ENCODE measurements at regions not wholly inside any gene's neighbourhood (a gene's known extent, or its start where the extent isn't known, plus 50 kb on each side); places are given as distances from the start of the nearest gene placed in this dataset.

DNA sequence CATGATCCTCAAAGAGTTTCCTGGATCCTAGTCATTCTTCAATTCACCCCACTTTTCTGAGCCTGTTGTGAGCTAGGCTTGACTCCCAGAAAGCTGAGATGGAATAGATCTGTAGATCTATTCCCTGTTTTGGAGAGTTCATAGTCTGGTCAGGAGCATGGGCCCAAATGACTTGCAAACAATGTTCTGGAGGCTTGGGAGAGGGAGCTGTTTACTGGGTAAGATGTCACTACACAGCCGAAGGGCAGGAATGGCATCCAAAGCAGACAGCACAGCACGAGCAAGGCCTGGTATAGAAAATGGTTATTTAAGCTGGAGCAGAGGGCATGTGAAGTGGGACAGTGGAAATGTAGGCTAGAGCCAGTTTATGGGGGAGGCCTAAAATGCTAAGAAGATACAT, 152.5 kb upstream of the ALDH1B1 start:
- no peak for TF ChIP-seq PAX5 (IDR thresholded peaks at IDR 0.05; ENCODE audit: insufficient read depth, low read length, severe bottlenecking)
- no peak for DNase-seq (ENCODE audit: insufficient read length, low spot score)
- FAIRE-seq, result no peak

DNA sequence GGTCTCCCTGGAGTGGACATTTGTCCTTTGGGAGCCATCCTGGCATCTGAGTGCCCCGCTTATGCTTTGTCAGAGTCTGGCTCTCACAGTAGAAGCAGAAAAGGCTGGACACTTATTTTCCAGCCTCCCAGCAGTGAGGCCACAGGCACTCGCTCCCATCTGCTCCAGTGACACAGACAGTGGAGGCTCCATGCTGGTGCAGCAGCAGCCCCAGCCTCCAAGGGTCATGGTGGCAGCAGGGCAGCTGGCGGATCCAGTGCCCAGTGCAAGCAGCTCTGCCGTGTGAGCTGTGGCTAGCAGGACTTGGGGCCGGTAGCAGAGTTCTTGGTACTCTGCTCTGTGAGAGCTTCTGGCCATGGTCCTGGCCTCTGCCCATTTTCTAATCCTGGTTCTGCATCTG, 157.3 kb upstream of the ALDH1B1 start:
- DNase-seq (ENCODE audit: insufficient read length, low spot score) (no peak), FAIRE-seq (no peak)
- TF ChIP-seq SPI1 (IDR thresholded peaks at IDR 0.05; ENCODE audit: low read depth, low read length), result no peak
- no peak for TF ChIP-seq POLR2AphosphoS5 (IDR thresholded peaks at IDR 0.05; ENCODE audit: low read depth, low read length)
- no peak for TF ChIP-seq TAF1 (IDR thresholded peaks at IDR 0.05; ENCODE audit: low read depth, low read length)
- no peak for TF ChIP-seq POLR2A (IDR thresholded peaks at IDR 0.05; ENCODE audit: low read depth, low read length)
- no peak for TF ChIP-seq PAX5 (IDR thresholded peaks at IDR 0.05; ENCODE audit: insufficient read depth, low read length, severe bottlenecking)
- no peak for TF ChIP-seq POU2F2 (IDR thresholded peaks at IDR 0.05; ENCODE audit: low read depth, low read length)

DNA sequence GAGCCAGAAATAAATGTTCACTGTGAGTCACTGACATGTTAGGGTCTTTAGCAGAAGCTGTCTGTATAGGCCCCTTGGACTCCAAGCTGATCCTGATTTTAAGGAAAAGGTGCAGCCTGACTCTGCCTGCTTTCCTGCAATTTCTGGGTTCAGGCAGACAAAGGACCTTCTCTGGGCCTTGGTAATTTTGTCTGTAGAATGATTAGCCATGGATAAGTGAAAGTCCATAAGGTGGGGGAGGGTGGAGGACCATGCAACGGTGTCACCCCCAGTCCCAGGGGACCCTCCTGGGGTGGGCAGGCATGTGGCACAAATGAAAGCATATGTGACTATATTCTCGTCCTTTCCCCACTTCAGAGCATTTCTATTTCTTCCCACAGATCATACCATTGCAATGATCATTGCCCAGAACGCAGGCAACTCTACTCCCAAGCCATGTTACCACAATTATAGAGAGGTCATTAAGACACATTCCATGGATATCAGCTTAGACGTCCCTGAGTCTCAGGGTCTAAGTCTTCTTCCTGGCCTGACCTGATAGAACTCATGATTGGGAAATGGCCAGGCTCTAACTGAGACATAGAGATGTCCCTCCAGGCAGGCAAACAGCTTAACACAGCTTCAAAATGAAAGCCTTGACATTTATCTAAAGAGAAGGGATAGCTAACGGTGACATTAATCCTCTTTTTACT, 157.9 kb upstream of the ALDH1B1 start:
- FAIRE-seq, result no peak
- TF ChIP-seq POLR2A (IDR thresholded peaks at IDR 0.05; ENCODE audit: low read depth, low read length) (no peak), POLR2AphosphoS5 (IDR thresholded peaks at IDR 0.05; ENCODE audit: low read depth, low read length) (no peak), SPI1 (IDR thresholded peaks at IDR 0.05; ENCODE audit: low read depth, low read length) (no peak), POU2F2 (IDR thresholded peaks at IDR 0.05; ENCODE audit: low read depth, low read length) (no peak), TAF1 (IDR thresholded peaks at IDR 0.05; ENCODE audit: low read depth, low read length) (no peak), PAX5 (IDR thresholded peaks at IDR 0.05; ENCODE audit: insufficient read depth, low read length, severe bottlenecking) (no peak)
- DNase-seq (ENCODE audit: insufficient read length, low spot score), result no peak

DNA sequence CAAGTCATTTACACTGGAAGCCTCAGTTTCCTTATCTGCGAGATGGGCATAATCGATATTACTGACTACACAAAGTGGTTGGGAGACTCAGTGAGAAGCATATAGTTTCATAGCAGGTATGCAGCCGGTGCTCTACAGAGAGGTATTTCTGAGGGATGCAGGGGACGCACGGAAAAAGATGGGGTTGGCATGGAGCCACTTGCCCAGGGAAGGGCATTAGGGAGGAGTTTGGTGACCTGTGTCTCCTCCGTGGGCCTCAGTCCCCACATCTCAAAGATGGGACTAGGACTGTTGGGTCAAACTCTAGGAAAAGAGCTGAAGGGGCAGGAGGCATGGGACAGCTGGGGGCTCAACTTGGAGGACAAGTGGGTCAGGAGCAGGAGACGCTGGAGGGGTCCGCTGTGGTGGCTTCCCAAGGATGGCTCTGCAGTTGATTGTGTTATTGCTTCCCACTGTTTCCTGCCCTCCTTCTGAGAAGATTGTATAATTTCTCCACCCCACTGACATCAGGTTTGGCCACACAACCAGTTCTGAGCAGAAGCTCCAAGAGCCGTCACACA, 158.6 kb upstream of the ALDH1B1 start:
- FAIRE-seq, result no peak

DNA sequence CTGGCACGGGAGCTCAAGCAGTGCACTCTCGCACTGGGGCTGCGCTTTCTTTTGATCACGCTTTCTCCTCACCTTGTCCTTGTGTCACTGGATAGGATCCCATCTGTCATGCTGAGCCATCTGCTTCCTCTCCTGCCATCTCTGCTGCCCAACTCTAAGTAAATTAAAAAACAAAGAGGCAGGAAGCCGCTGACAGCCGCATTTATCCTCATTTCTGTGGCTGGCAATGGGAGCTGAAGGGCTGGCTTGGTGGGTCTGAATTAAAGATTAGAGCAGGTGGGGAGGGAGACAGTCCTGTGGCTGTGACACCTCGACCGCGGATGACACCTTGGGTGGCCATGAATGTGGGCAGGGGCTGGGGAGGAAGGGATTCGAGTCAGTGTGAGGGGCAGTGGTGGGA, 159.2 kb upstream of the ALDH1B1 start:
- FAIRE-seq (no peak), DNase-seq (ENCODE audit: insufficient read length, low spot score) (no peak)
- TF ChIP-seq POU2F2 (IDR thresholded peaks at IDR 0.05; ENCODE audit: low read depth, low read length) (no peak), SPI1 (IDR thresholded peaks at IDR 0.05; ENCODE audit: low read depth, low read length) (no peak)

More for the DNA sequence above, 158.6 kb upstream of the ALDH1B1 start:
- no peak for DNase-seq (ENCODE audit: insufficient read length, low spot score)
- TF ChIP-seq SPI1 (IDR thresholded peaks at IDR 0.05; ENCODE audit: low read depth, low read length) (no peak), POLR2A (IDR thresholded peaks at IDR 0.05; ENCODE audit: low read depth, low read length) (no peak), POU2F2 (IDR thresholded peaks at IDR 0.05; ENCODE audit: low read depth, low read length) (no peak), POLR2AphosphoS5 (IDR thresholded peaks at IDR 0.05; ENCODE audit: low read depth, low read length) (no peak), PAX5 (IDR thresholded peaks at IDR 0.05; ENCODE audit: insufficient read depth, low read length, severe bottlenecking) (no peak), TAF1 (IDR thresholded peaks at IDR 0.05; ENCODE audit: low read depth, low read length) (no peak)

DNA sequence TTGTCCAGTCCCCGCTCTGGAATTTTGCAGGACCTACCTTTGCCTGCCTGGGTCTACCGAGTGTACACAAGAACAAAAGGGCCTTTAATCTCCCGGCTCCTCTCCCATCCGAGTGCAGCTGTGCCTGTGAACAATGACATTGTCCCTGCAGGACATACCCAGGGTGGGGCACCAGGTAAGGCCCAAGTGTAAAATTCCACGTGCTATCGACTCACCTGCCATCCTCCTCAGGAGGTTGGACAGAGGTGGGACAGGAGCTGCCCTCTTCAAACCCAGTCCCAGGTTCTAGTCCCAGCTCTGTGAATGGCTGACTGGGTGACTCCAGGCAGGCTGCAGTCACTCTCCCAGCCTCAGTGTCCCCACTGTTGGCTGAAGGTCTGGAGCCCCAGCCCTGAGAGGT, 159.6 kb upstream of the ALDH1B1 start:
- TF ChIP-seq POLR2AphosphoS5 (IDR thresholded peaks at IDR 0.05; ENCODE audit: low read depth, low read length) (no peak), TAF1 (IDR thresholded peaks at IDR 0.05; ENCODE audit: low read depth, low read length) (no peak), POLR2A (IDR thresholded peaks at IDR 0.05; ENCODE audit: low read depth, low read length) (no peak), POU2F2 (IDR thresholded peaks at IDR 0.05; ENCODE audit: low read depth, low read length) (no peak), PAX5 (IDR thresholded peaks at IDR 0.05; ENCODE audit: insufficient read depth, low read length, severe bottlenecking) (no peak), SPI1 (IDR thresholded peaks at IDR 0.05; ENCODE audit: low read depth, low read length) (no peak)
- FAIRE-seq, result no peak

DNA sequence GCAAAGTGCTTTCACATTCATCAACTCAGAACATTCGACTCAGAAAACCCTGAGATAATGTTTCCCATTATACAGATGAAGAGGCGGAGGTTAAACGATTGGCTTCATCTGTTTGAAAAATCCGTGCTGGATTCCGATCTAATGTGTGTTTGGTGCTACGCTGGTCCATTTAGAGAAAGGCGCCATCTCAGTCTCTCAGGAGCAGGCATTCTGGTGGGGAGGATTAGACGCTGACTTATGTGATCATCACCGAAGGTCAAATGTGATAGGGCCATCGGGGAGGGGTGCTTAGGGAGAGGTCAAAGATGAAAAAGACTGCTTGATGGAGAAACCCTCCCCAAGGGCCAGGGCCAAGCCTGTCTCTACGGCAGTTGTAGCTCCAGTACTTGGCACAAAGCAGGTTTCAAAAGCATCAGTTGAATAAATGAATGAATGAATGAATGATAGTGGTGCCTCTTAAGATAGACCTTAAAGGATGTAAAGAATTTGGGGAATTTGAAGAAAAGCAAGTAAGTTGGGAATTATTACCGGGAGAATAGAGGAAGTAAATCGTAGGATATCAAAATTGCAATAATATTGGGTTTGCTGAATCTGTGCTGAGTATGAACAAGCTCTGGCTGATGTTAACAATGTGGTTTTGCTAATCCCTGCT, 160.6 kb upstream of the SHB start:
- TF ChIP-seq TAF1 (IDR thresholded peaks at IDR 0.05; ENCODE audit: low read depth, low read length) (no peak), SPI1 (IDR thresholded peaks at IDR 0.05; ENCODE audit: low read depth, low read length) (no peak), POLR2AphosphoS5 (IDR thresholded peaks at IDR 0.05; ENCODE audit: low read depth, low read length) (no peak)
- FAIRE-seq (no peak), DNase-seq (ENCODE audit: insufficient read length, low spot score) (no peak)

More for the DNA sequence above, 159.6 kb upstream of the ALDH1B1 start:
- DNase-seq (ENCODE audit: insufficient read length, low spot score), result no peak

DNA sequence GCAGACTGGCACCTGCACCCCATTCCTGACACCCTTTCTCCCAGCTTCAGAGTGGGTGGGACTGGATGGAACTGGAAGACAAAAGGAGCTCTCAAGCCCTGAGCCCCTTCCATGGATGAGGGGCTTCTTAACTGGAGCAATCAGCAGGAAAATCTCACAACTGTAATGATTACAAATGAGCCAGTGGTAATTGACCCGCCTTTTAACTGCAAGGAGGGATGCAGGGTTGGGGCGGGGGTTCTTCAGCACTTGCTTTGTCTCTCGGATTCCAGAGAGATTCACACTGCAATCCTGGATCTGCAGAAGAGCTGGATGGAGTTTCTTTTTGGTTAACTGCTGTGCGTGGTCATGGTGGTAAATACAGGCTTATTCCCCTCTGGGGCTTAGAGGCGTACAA, 160.1 kb upstream of the SHB start:
- FAIRE-seq (no peak), DNase-seq (ENCODE audit: insufficient read length, low spot score) (no peak)
- TF ChIP-seq TAF1 (IDR thresholded peaks at IDR 0.05; ENCODE audit: low read depth, low read length) (no peak), POU2F2 (IDR thresholded peaks at IDR 0.05; ENCODE audit: low read depth, low read length) (no peak), SPI1 (IDR thresholded peaks at IDR 0.05; ENCODE audit: low read depth, low read length) (no peak), POLR2AphosphoS5 (IDR thresholded peaks at IDR 0.05; ENCODE audit: low read depth, low read length) (no peak), POLR2A (IDR thresholded peaks at IDR 0.05; ENCODE audit: low read depth, low read length) (no peak), PAX5 (IDR thresholded peaks at IDR 0.05; ENCODE audit: insufficient read depth, low read length, severe bottlenecking) (no peak)

DNA sequence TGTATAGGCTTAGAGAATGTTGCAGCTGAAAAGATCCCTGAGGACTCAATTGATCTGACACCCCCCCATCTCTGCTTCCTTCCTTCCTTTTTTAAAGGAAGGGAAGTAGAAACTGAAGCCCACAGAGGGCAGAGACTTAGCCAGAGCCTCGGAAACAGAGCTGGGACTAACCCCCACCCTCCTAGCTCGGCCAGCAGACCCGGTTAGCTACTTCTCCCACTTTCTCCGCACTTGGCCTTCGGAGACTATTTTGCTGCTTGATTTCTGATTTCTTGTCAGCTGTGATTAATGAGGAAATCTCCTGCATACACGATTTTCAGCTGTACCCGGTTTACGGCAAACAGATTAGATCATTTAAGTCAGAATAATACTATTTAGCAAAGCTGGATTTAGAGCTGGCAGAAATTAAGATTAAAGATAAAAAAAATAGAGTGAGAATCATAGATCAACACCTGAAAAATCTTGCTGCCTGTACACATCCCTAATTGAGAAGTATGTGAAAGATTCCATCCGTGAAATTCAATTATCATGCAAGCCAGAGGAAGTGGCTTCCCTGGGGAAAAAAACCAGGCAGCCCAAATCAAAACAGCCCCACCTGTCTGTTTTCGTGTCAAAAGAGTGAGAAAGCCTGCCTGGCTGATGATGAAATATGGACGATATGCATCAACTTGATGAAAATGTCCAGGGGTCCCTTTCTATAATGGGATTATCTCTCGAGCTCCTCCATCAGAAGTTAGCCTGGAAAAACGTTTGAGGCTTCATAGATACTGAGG, 159.5 kb upstream of the SHB start:
- TF ChIP-seq POLR2AphosphoS5 (IDR thresholded peaks at IDR 0.05; ENCODE audit: low read depth, low read length) (no peak), POU2F2 (IDR thresholded peaks at IDR 0.05; ENCODE audit: low read depth, low read length) (no peak), SPI1 (IDR thresholded peaks at IDR 0.05; ENCODE audit: low read depth, low read length) (no peak), TAF1 (IDR thresholded peaks at IDR 0.05; ENCODE audit: low read depth, low read length) (no peak), POLR2A (IDR thresholded peaks at IDR 0.05; ENCODE audit: low read depth, low read length) (no peak), PAX5 (IDR thresholded peaks at IDR 0.05; ENCODE audit: insufficient read depth, low read length, severe bottlenecking) (no peak)
- FAIRE-seq (no peak), DNase-seq (ENCODE audit: insufficient read length, low spot score) (no peak)
